Skeletal muscle satellite cell (primary cell): ENCODE measurements at regions not wholly inside any gene's neighbourhood (a gene's known extent, or its start where the extent isn't known, plus 50 kb on each side); places are given as distances from the start of the nearest gene placed in this dataset.

Experiments used
- H3K27me3 ChIP-seq: 2 replicates; pipeline ENCODE4 v1.7.0; 2013; ENCODE audit warnings: low read length; ENCODE audit not compliant: control insufficient read depth, insufficient read depth
- H3K36me3 ChIP-seq: 2 replicates; pipeline ENCODE4 v1.7.0; 2013; ENCODE audit warnings: mild to moderate bottlenecking, control low read depth, low read length; ENCODE audit not compliant: insufficient read depth
- H3K4me1 ChIP-seq: 2 replicates; pipeline ENCODE4 v1.7.0; 2013; ENCODE audit warnings: low read length; ENCODE audit not compliant: control insufficient read depth, insufficient read depth
- H3K4me2 ChIP-seq: 2 replicates; pipeline ENCODE4 v1.7.0; 2013; ENCODE audit warnings: mild to moderate bottlenecking, low read length
- H3K4me3 ChIP-seq: 2 replicates; pipeline ENCODE4 v1.7.0; 2013; ENCODE audit warnings: low read length
- H3K9ac ChIP-seq: 2 replicates; pipeline ENCODE4 v1.7.0; 2013; ENCODE audit warnings: mild to moderate bottlenecking, low read depth, low read length, moderate library complexity
- H3K9me3 ChIP-seq: replicated peaks from 2 replicates; pipeline ENCODE4 v1.7.0; 2013; ENCODE audit warnings: mild to moderate bottlenecking, control low read depth, low read length

DNA sequence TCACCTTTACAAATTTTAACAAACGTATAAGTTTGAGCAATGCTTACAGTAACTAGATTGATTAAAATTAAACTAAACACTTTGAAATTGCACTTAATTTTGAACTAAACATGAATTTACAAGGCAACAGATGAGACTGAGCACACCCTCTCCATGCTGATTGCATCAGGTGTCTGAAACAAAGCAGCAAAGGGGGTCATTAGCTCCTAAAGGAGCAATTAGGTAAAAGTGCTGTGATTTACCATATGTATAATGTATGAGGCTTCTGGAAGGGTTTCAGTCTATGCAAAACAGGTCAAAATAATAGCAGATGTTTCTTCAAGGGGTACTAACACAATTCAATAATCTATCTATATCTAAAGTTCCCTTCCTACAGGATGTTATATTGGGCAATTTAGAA, 98.8 kb upstream of the LMNTD1 start:
- peaks cover 10% of the 10 kb centered on the region for H3K4me1 ChIP-seq
- H3K4me3 ChIP-seq: no peak overlapping the region
- H3K27me3 ChIP-seq: no peaks in the 10 kb centered on the region
- H3K4me2 ChIP-seq: no peak overlapping the region
- no peaks in the 10 kb centered on the region for H3K36me3 ChIP-seq
- no peak overlapping the region for H3K9ac ChIP-seq
- H3K9me3 ChIP-seq: no peaks in the 10 kb centered on the region

DNA sequence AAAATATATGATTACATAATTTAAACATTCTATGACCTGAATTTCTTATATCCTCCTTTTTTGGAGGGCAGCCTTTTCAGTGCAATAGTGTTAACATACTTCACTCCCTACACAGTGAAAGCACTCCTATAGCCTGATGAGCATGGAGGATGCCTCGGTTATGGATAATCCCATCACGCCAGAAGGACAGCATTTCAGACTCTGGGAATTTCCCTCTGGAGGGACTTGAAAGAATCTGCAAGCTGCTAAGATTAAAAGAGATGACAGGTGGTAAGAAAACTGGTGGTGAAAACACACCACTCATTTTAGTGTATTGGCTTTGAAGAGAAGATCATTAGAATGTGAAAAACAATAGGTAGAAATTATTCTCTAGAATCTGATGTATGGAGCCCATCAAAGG, 99.3 kb upstream of the LMNTD1 start:
- H3K36me3 ChIP-seq: no peaks in the 10 kb centered on the region
- H3K4me3 ChIP-seq: no peak overlapping the region
- H3K4me1 ChIP-seq: peaks cover 10% of the 10 kb centered on the region
- no peaks in the 10 kb centered on the region for H3K27me3 ChIP-seq
- no peaks in the 10 kb centered on the region for H3K9me3 ChIP-seq
- no peak overlapping the region for H3K4me2 ChIP-seq
- H3K9ac ChIP-seq: no peak overlapping the region

GRCh38 chr12:25653487-25654175, 100.5 kb upstream of the LMNTD1 start:
- H3K9me3 ChIP-seq: no peaks in the 10 kb centered on the region
- no peaks in the 10 kb centered on the region for H3K27me3 ChIP-seq
- no peak overlapping the region for H3K9ac ChIP-seq
- H3K4me3 ChIP-seq: no peak overlapping the region
- H3K4me1 ChIP-seq: peaks cover 4% of the 10 kb centered on the region
- no peak overlapping the region for H3K4me2 ChIP-seq
- no peaks in the 10 kb centered on the region for H3K36me3 ChIP-seq

GRCh38 chr12:25655702-25656101, 102.6 kb upstream of the LMNTD1 start:
- no peak overlapping the region for H3K9ac ChIP-seq
- no peak overlapping the region for H3K4me3 ChIP-seq
- H3K4me2 ChIP-seq: no peak overlapping the region
- no peaks in the 10 kb centered on the region for H3K27me3 ChIP-seq
- H3K36me3 ChIP-seq: no peaks in the 10 kb centered on the region
- no peaks in the 10 kb centered on the region for H3K4me1 ChIP-seq
- H3K9me3 ChIP-seq: no peaks in the 10 kb centered on the region

DNA sequence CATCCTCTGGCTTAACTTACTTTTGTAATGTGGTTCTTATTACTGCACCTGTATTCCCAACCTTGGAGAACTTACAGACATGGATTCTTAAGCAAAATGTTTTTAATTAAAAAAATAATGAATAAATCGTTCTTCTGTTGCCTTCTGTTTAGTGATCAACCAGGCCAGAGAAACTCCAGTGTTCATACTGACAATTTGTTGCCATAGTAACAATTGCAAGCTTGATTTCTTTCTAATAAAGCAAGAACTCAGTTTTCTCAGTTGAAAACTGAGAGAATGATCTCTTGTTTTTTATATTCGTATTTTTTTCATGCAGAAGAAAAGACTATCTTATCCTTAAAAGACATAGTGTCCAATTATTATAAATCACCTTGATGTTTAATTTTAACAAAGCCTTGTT, 106.5 kb upstream of the LMNTD1 start:
- no peaks in the 10 kb centered on the region for H3K4me1 ChIP-seq
- H3K9me3 ChIP-seq: no peaks in the 10 kb centered on the region
- no peaks in the 10 kb centered on the region for H3K36me3 ChIP-seq
- H3K27me3 ChIP-seq: no peaks in the 10 kb centered on the region
- no peak overlapping the region for H3K4me2 ChIP-seq
- no peak overlapping the region for H3K9ac ChIP-seq
- no peak overlapping the region for H3K4me3 ChIP-seq

- Histone ChIP-seq H3K4me3 (no peak overlapping the region), H3K27me3 (peaks cover 11% of the 10 kb centered on the region), H3K9ac (no peak overlapping the region), H3K4me2 (no peak overlapping the region), H3K4me1 (no peaks in the 10 kb centered on the region), H3K36me3 (no peaks in the 10 kb centered on the region), H3K9me3 (no peaks in the 10 kb centered on the region)
Measured at GRCh38 chr12:25670076-25671055, 117.3 kb upstream of the LMNTD1 start.

DNA sequence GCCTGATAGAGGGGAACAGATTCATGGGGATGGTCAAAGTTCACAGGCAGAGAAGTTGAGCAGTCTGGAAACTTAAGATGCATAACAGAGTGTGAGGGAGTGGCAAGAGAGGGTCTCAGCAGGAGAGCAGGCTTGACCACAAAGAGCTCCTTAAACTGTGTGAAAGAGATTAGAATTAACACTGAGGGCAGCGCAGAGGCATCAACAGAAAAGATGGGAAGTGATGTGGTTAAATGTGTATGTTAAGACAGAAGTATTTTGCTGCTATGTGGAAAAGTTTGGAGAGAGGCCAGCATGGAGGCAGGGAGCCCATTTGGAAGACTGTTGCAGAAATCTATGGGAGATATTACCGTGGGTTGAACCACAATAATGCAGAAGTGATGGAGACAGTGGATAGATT, 122.7 kb upstream of the LMNTD1 start:
- Histone ChIP-seq H3K4me2 (no peak overlapping the region), H3K36me3 (no peaks in the 10 kb centered on the region), H3K9ac (no peak overlapping the region), H3K27me3 (no peaks in the 10 kb centered on the region), H3K4me1 (no peaks in the 10 kb centered on the region), H3K9me3 (no peaks in the 10 kb centered on the region), H3K4me3 (no peak overlapping the region)

DNA sequence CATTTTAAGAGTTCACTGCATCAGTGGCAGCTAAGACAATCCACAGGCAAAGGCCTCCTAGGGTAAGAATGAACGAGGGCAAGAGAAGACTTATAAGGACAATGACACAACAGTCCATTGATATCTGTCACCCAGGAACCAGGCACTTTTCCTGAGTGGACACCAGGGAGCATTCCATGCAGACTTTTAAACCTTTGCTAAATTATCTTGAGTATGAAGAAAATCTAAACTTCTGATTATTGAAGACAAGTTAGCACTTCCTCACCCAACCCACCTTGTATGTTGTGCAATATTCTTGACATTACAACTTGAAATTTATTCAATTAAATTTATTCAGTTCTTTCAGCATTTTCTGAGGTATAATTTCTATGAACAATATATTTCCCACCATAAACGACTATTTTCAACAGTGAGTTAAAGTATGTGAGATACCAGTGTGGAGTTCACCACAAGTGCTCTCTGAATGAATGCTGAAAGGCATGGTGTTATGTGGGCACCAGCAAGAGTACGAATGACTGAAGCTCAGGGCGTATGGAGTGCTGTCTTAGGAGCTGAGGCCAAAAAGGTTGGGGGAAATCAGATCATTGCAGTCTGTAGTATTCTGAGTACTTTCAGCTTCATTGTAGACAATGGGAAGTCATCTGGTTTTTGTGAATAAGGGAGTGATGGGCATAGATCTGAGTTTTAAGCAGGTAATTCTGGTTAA, 124.3 kb upstream of the LMNTD1 start:
- no peaks in the 10 kb centered on the region for H3K36me3 ChIP-seq
- no peak overlapping the region for H3K4me2 ChIP-seq
- H3K9ac ChIP-seq: no peak overlapping the region
- peaks cover 4% of the 10 kb centered on the region for H3K4me1 ChIP-seq
- no peaks in the 10 kb centered on the region for H3K9me3 ChIP-seq
- no peak overlapping the region for H3K4me3 ChIP-seq
- H3K27me3 ChIP-seq: no peaks in the 10 kb centered on the region

- Histone ChIP-seq H3K4me1 (peaks cover 4% of the 10 kb centered on the region), H3K27me3 (no peaks in the 10 kb centered on the region), H3K36me3 (no peaks in the 10 kb centered on the region), H3K9me3 (no peaks in the 10 kb centered on the region), H3K4me3 (no peak overlapping the region), H3K9ac (no peak overlapping the region), H3K4me2 (no peak overlapping the region)
Measured at GRCh38 chr12:25681580-25681979, 128.5 kb upstream of the LMNTD1 start.

GRCh38 chr12:25682421-25682820, 129.3 kb upstream of the LMNTD1 start:
- no peaks in the 10 kb centered on the region for H3K27me3 ChIP-seq
- no peak overlapping the region for H3K9ac ChIP-seq
- no peak overlapping the region for H3K4me3 ChIP-seq
- no peak overlapping the region for H3K4me2 ChIP-seq
- H3K4me1 ChIP-seq: peaks cover 4% of the 10 kb centered on the region
- H3K9me3 ChIP-seq: no peaks in the 10 kb centered on the region
- no peaks in the 10 kb centered on the region for H3K36me3 ChIP-seq

- Histone ChIP-seq H3K27me3 (no peaks in the 10 kb centered on the region), H3K9ac (no peak overlapping the region), H3K4me2 (no peak overlapping the region), H3K4me1 (peaks cover 4% of the 10 kb centered on the region), H3K36me3 (no peaks in the 10 kb centered on the region), H3K4me3 (no peak overlapping the region), H3K9me3 (no peaks in the 10 kb centered on the region)
Measured at GRCh38 chr12:25684070-25684469, 131.0 kb upstream of the LMNTD1 start.
